NCI-H2171 (cell line): ENCODE measurements at regions not wholly inside any gene's neighbourhood (a gene's known extent, or its start where the extent isn't known, plus 50 kb on each side); places are given as distances from the start of the nearest gene placed in this dataset.

Experiments
- DNase-seq: peaks from one replicate; lab custom pipeline; 2025; lab: John Stamatoyannopoulos, UW

GRCh38 chr10:56606202-56606601 lies 245.1 kb upstream of the ZWINT start:
- DNase-seq = no peak

- peak; percentile 22 for DNase-seq
Observed at GRCh38 chr10:56605051-56605450, 244.0 kb upstream of the ZWINT start.

GRCh38 chr10:56604624-56605023 lies 243.6 kb upstream of the ZWINT start:
- no peak for DNase-seq

GRCh38 chr10:56599201-56599600 lies 238.1 kb upstream of the ZWINT start:
- DNase-seq = no peak

- no peak for DNase-seq
Observed at GRCh38 chr10:56596257-56596656, 235.2 kb upstream of the ZWINT start.

- DNase-seq = no peak
Observed at GRCh38 chr10:56593120-56593519, 232.1 kb upstream of the ZWINT start.

GRCh38 chr10:56586461-56586891 lies 225.4 kb upstream of the ZWINT start:
- DNase-seq = no peak

- DNase-seq = no peak
Observed at GRCh38 chr10:56585447-56586171, 224.6 kb upstream of the ZWINT start.

- no peak for DNase-seq
Observed at GRCh38 chr10:56583316-56583715, 222.3 kb upstream of the ZWINT start.

- DNase-seq = no peak
Observed at GRCh38 chr10:56567580-56567979, 206.5 kb upstream of the ZWINT start.

GRCh38 chr10:56561336-56561735 lies 200.3 kb upstream of the ZWINT start:
- DNase-seq = no peak

GRCh38 chr10:56551037-56551436 lies 190.0 kb upstream of the ZWINT start:
- DNase-seq = no peak

GRCh38 chr10:56547163-56547562 lies 186.1 kb upstream of the ZWINT start:
- peak; percentile 69 for DNase-seq

- DNase-seq = no peak
Observed at GRCh38 chr10:56537984-56538383, 176.9 kb upstream of the ZWINT start.

- DNase-seq = no peak
Observed at GRCh38 chr10:56522166-56522565, 161.1 kb upstream of the ZWINT start.

- no peak for DNase-seq
Observed at GRCh38 chr10:56508562-56508961, 147.5 kb upstream of the ZWINT start.

GRCh38 chr10:56507033-56507432 lies 146.0 kb upstream of the ZWINT start:
- DNase-seq = no peak

GRCh38 chr10:56505555-56505954 lies 144.5 kb upstream of the ZWINT start:
- DNase-seq = no peak

GRCh38 chr10:56496186-56496486 lies 135.1 kb upstream of the ZWINT start:
- DNase-seq = no peak

GRCh38 chr10:56487746-56488145 lies 126.7 kb upstream of the ZWINT start:
- no peak for DNase-seq

- DNase-seq = no peak
Observed at GRCh38 chr10:56481521-56482091, 120.5 kb upstream of the ZWINT start.

- DNase-seq = no peak
Observed at GRCh38 chr10:56472978-56473377, 111.9 kb upstream of the ZWINT start.

- DNase-seq = no peak
Observed at GRCh38 chr10:56470701-56471100, 109.6 kb upstream of the ZWINT start.

- DNase-seq = no peak
Observed at GRCh38 chr10:56469482-56469881, 108.4 kb upstream of the ZWINT start.
